CD4-positive, CD25-positive, alpha-beta regulatory T cell (primary cell): ENCODE measurements at regions not wholly inside any gene's neighbourhood (a gene's known extent, or its start where the extent isn't known, plus 50 kb on each side); places are given as distances from the start of the nearest gene placed in this dataset.

Experiments
- ATAC-seq, 2 donors: fragments of 150-1000 bp; cut with Tn5 transposase; one replicate each; pipeline ENCODE4 v1.10.0; 2021; ENCODE audit warnings: low read depth in 2 of 2, moderate number of reproducible peaks in 2 of 2, moderate library complexity in 1 of 2
- DNase-seq, 3 donors: peaks; one replicate each; pipeline versions ENCODE4 v3.0.0 to v3.0.0-alpha.2; 2012 to 2022; ENCODE audit warnings: mixed read lengths in 1 of 3
- H3K27ac ChIP-seq: one replicate; pipeline ENCODE4 v1.7.0; 2013; ENCODE audit warnings: mild to moderate bottlenecking, low read length; ENCODE audit not compliant: insufficient read depth, poor library complexity, severe bottlenecking
- H3K27me3 ChIP-seq: one replicate; pipeline ENCODE4 v1.7.0; 2013; ENCODE audit warnings: low read length; ENCODE audit not compliant: control insufficient read depth, insufficient read depth
- H3K36me3 ChIP-seq: one replicate; pipeline ENCODE4 v1.7.0; 2013; ENCODE audit warnings: mild to moderate bottlenecking, low read length, moderate library complexity; ENCODE audit not compliant: control insufficient read depth, insufficient read depth
- H3K4me1 ChIP-seq: 2 replicates; pipeline ENCODE4 v1.7.0; 2013; ENCODE audit warnings: mild to moderate bottlenecking, low read length; ENCODE audit not compliant: insufficient read depth, control insufficient read depth, poor library complexity, severe bottlenecking
- H3K4me3 ChIP-seq: one replicate; pipeline ENCODE4 v1.7.0; 2013; ENCODE audit warnings: low read depth, mild to moderate bottlenecking, low read length, moderate library complexity
- H3K9me3 ChIP-seq, 2 experiments: 1 replicate in 1 of 2; 2 replicates in 1 of 2; pipeline ENCODE4 v1.7.0; 2013; ENCODE audit warnings: low read length in 2 of 2, mild to moderate bottlenecking in 1 of 2, moderate library complexity in 1 of 2; ENCODE audit not compliant: control insufficient read depth in 2 of 2
- H3K27ac Mint-ChIP-seq, 3 donors: one replicate each; pipeline ENCODE4 v1.8.0; 2020 to 2022; ENCODE audit warnings: mild to moderate bottlenecking in 3 of 3, mixed read lengths in 3 of 3, moderate library complexity in 2 of 3
- H3K27me3 Mint-ChIP-seq: one replicate; pipeline ENCODE4 v1.8.0; 2022; ENCODE audit warnings: mild to moderate bottlenecking, mixed read lengths
- H3K36me3 Mint-ChIP-seq: one replicate; pipeline ENCODE4 v1.8.0; 2020; ENCODE audit warnings: mixed read lengths
- H3K4me1 Mint-ChIP-seq, 4 donors: one replicate each; pipeline ENCODE4 v1.8.0; 2020 to 2022; ENCODE audit warnings: mixed read lengths in 4 of 4, mild to moderate bottlenecking in 1 of 4
- H3K4me3 Mint-ChIP-seq, 4 donors: one replicate each; pipeline ENCODE4 v1.8.0; 2020 to 2022; ENCODE audit warnings: mild to moderate bottlenecking in 4 of 4, mixed read lengths in 4 of 4, moderate library complexity in 3 of 4
- H3K9me3 Mint-ChIP-seq, 7 donors: one replicate each; pipeline ENCODE4 v1.8.0; 2020 to 2022; ENCODE audit warnings: mixed read lengths in 7 of 7, mild to moderate bottlenecking in 3 of 7, moderate library complexity in 2 of 7

DNA sequence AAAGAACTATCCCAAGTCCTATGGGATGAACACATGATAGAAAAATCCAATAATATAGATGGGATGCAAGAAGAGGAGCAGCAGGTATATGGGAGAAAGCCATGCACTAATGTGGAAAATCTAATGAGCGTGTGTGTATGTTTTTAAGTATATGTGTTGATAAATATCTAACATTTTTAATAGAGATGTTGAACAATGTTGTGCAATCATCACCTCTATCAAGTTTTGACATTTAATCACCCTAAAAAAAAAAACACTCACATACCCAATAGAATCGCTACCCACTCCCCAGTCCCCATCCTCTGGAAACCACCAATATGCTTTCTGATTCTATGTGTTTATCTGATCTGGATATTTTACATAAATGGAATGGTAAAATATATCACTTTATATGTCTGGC lies 983.7 kb downstream of the SUCLG1 start:
- Mint-ChIP-seq H3K27me3 (no peaks in the 10 kb centered on the region), H3K27ac (no peak overlapping the region), H3K9me3 (peaks cover 0 to 25% (median 6%) of the 10 kb centered on the region in 7 donors), H3K4me1 (no peaks in the 10 kb centered on the region), H3K36me3 (no peaks in the 10 kb centered on the region), H3K4me3 (no peak overlapping the region)
- Histone ChIP-seq H3K27me3 (no peaks in the 10 kb centered on the region), H3K27ac (no peak overlapping the region), H3K4me1 (no peaks in the 10 kb centered on the region), H3K9me3 (peaks cover 0 to 3% of the 10 kb centered on the region in 2 experiments), H3K36me3 (no peaks in the 10 kb centered on the region), H3K4me3 (no peak overlapping the region)
- ATAC-seq = no peak
- no peak for DNase-seq

DNA sequence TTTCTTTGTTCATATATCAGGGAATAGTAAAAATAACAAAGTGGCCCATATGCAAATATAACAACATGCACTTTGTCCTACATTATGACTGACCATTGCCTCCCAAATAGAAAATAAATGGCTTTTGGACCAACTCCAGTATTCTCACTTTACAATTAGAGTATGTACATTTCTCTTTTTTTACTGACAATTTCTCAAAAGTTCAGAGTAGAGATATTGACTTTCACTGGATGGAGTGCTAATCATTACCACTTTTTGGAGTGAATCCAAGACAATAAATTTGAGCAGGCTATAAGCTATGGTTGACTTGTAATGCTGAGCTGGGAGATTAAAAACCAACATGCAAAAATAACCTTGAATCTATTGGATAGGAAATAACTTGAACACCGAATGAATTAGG lies 987.4 kb downstream of the SUCLG1 start:
- Mint-ChIP-seq H3K27me3 (no peaks in the 10 kb centered on the region), H3K4me3 (no peak overlapping the region), H3K36me3 (no peaks in the 10 kb centered on the region), H3K27ac (no peak overlapping the region), H3K9me3 (peaks cover 2 to 17% (median 4%) of the 10 kb centered on the region in 7 donors), H3K4me1 (no peaks in the 10 kb centered on the region)
- no peak overlapping the region for H3K4me3 ChIP-seq
- no peaks in the 10 kb centered on the region for H3K27me3 ChIP-seq
- no peak overlapping the region for H3K27ac ChIP-seq
- ATAC-seq (no peak), DNase-seq (no peak)
- no peaks in the 10 kb centered on the region for H3K36me3 ChIP-seq
- H3K4me1 ChIP-seq = no peaks in the 10 kb centered on the region
- H3K9me3 ChIP-seq = peaks cover 0 to 3% of the 10 kb centered on the region in 2 experiments

DNA sequence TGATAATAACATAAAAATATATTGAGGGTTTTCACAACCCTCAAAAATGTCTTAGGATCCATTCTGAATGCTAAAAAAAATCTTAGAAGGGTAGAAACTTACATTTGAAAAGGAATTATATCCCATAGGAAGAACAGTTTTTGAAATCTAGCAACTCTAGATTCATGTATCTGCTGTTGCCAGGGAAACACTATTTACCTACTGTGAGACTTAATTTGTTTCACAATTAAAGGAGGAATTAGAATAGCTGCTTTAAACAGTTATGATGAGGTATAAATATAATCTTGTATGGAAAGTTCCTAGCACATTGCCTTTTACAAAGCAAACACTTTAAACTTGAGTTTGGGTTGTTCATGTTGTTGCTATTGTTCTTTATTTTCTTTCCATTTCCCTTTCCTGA lies 988.2 kb downstream of the SUCLG1 start:
- Histone ChIP-seq H3K4me3 (no peak overlapping the region), H3K9me3 (peaks cover 0 to 3% of the 10 kb centered on the region in 2 experiments), H3K4me1 (no peaks in the 10 kb centered on the region), H3K36me3 (no peaks in the 10 kb centered on the region), H3K27ac (no peak overlapping the region), H3K27me3 (no peaks in the 10 kb centered on the region)
- no peaks in the 10 kb centered on the region for H3K27me3 Mint-ChIP-seq
- H3K4me3 Mint-ChIP-seq = no peak overlapping the region
- H3K27ac Mint-ChIP-seq = no peak overlapping the region
- no peaks in the 10 kb centered on the region for H3K4me1 Mint-ChIP-seq
- no peak for ATAC-seq
- no peaks in the 10 kb centered on the region for H3K36me3 Mint-ChIP-seq
- H3K9me3 Mint-ChIP-seq = peaks cover 0 to 12% (median 4%) of the 10 kb centered on the region in 7 donors
- no peak for DNase-seq

DNA sequence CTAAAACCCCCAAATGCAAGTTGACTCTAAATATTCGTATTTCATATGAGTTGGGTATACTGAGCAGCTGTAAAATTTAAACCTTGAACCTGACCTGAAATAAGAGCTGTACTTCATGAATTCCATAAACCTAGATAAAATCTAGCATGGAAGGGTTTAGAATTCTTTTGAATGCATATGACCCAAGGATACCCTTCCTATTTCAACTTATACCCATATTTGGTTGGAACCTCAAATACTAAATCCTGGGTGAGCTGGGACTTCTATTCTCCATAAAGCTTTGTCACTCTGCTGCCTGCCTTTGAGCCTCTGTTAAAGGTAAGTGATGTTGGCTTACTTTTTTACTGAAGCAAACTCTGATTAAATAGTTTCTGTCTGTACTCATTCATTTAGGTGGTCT lies 994.6 kb downstream of the SUCLG1 start:
- Mint-ChIP-seq H3K4me1 (no peaks in the 10 kb centered on the region), H3K4me3 (no peak overlapping the region), H3K27me3 (no peaks in the 10 kb centered on the region), H3K36me3 (no peaks in the 10 kb centered on the region), H3K27ac (no peak overlapping the region), H3K9me3 (peaks cover 0 to 6% (median 4%) of the 10 kb centered on the region in 7 donors)
- Histone ChIP-seq H3K27ac (no peak overlapping the region), H3K4me3 (no peak overlapping the region), H3K27me3 (no peaks in the 10 kb centered on the region), H3K4me1 (no peaks in the 10 kb centered on the region), H3K9me3 (no peaks in the 10 kb centered on the region), H3K36me3 (no peaks in the 10 kb centered on the region)
- DNase-seq (no peak), ATAC-seq (no peak)

DNA sequence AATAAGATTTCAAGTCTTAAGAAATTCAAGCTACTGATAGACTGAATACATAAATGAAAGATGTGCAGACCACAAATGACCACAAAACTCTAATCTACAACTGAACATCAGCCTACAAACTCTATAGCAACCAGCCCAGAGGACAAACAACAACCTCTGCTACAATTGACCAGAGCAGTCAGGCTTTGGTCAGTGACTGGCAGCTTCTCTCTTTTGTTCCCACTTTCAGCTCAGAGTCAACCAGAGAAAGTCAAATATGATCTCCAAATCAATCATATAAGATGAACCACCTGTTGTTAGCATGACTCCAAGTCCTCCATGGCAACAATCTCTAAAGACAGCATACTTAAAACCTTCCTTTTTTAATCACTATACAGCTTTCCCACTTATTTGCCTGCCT lies 996.2 kb downstream of the SUCLG1 start:
- no peak for ATAC-seq
- H3K36me3 ChIP-seq = no peaks in the 10 kb centered on the region
- no peak overlapping the region for H3K4me3 ChIP-seq
- H3K4me1 ChIP-seq = no peaks in the 10 kb centered on the region
- Mint-ChIP-seq H3K4me1 (no peaks in the 10 kb centered on the region), H3K27ac (no peak overlapping the region), H3K27me3 (no peaks in the 10 kb centered on the region), H3K4me3 (no peak overlapping the region), H3K36me3 (no peaks in the 10 kb centered on the region), H3K9me3 (peaks cover 0 to 3% (median 2%) of the 10 kb centered on the region in 7 donors)
- DNase-seq = no peak
- no peaks in the 10 kb centered on the region for H3K9me3 ChIP-seq
- no peak overlapping the region for H3K27ac ChIP-seq
- H3K27me3 ChIP-seq = no peaks in the 10 kb centered on the region

DNA sequence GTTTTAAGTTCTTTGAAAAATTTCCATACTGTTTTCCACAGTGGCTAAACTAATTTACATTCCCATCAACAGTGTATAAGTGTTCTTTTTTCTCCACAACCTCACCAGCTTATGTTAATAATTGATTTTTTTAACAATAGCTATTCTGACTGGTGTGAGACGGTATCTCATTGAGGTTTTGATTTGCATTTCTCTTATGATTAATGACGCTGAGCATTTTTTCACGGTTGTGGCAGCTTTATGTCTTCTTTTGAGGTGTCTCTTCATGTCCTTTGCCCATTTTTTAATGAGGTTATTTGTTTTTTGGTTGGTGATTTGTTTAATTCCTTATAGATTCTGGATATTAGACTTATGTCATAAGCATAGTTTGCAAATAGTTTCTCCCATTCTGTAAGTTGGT lies 997.9 kb downstream of the SUCLG1 start:
- Histone ChIP-seq H3K27me3 (no peaks in the 10 kb centered on the region), H3K36me3 (no peaks in the 10 kb centered on the region), H3K4me3 (no peak overlapping the region), H3K4me1 (no peaks in the 10 kb centered on the region), H3K9me3 (no peaks in the 10 kb centered on the region), H3K27ac (no peak overlapping the region)
- H3K4me3 Mint-ChIP-seq = no peak overlapping the region
- no peak for ATAC-seq
- H3K4me1 Mint-ChIP-seq = no peaks in the 10 kb centered on the region
- no peak for DNase-seq
- no peak overlapping the region for H3K27ac Mint-ChIP-seq
- no peaks in the 10 kb centered on the region for H3K36me3 Mint-ChIP-seq
- peaks cover 0 to 7% (median 1%) of the 10 kb centered on the region in 7 donors for H3K9me3 Mint-ChIP-seq
- no peaks in the 10 kb centered on the region for H3K27me3 Mint-ChIP-seq

DNA sequence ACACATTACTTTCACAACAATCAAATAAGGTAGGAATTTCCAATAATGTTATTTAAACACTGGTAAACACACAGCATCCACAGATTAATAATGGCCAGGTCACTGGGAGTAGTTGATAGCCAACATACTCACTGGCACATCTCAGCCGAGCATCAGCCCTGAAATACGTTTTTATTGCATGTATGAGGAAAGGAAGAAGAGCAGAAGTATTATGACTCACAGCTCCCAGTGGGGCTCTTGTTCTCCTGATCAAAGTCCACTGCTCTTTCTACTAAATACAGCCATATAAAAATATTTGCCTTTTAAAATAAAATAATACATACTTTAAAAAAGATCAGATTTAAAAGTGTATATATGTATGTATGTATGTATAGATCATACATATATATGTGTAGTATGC lies 999.6 kb downstream of the SUCLG1 start:
- no peak overlapping the region for H3K4me3 ChIP-seq
- Mint-ChIP-seq H3K27ac (no peak overlapping the region), H3K27me3 (no peaks in the 10 kb centered on the region), H3K36me3 (no peaks in the 10 kb centered on the region), H3K4me1 (no peaks in the 10 kb centered on the region), H3K4me3 (no peak overlapping the region), H3K9me3 (peaks cover 0 to 7% (median 3%) of the 10 kb centered on the region in 7 donors)
- H3K27me3 ChIP-seq = no peaks in the 10 kb centered on the region
- no peak for DNase-seq
- no peaks in the 10 kb centered on the region for H3K9me3 ChIP-seq
- H3K36me3 ChIP-seq = no peaks in the 10 kb centered on the region
- no peak for ATAC-seq
- no peak overlapping the region for H3K27ac ChIP-seq
- H3K4me1 ChIP-seq = no peaks in the 10 kb centered on the region

DNA sequence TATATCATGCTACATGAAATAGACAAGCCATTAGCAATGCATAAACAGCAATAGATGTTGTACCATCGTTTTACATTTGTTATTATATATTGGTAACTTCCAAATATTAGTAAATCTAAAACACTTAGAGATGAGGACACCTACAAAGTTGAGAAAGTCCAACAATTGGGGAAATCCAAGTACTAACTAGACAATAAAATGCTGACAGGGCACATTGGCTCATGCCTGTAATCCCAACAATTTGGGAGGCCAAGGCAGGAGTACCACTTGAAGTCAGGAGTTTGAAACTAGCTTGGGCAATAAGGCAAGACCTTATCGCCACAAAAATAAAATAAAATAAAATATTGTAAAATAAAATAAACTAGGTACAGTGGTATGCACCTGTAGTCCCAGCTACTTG lies 1023.1 kb downstream of the SUCLG1 start:
- H3K27me3 ChIP-seq = no peaks in the 10 kb centered on the region
- H3K27me3 Mint-ChIP-seq = no peaks in the 10 kb centered on the region
- no peaks in the 10 kb centered on the region for H3K4me1 ChIP-seq
- no peaks in the 10 kb centered on the region for H3K36me3 Mint-ChIP-seq
- H3K9me3 ChIP-seq = no peaks in the 10 kb centered on the region
- H3K4me3 ChIP-seq = no peak overlapping the region
- no peak overlapping the region for H3K4me3 Mint-ChIP-seq
- no peak overlapping the region for H3K27ac Mint-ChIP-seq
- ATAC-seq (no peak), DNase-seq (no peak)
- H3K36me3 ChIP-seq = no peaks in the 10 kb centered on the region
- H3K9me3 Mint-ChIP-seq = peaks cover 0 to 14% (median 5%) of the 10 kb centered on the region in 7 donors
- no peaks in the 10 kb centered on the region for H3K4me1 Mint-ChIP-seq
- H3K27ac ChIP-seq = no peak overlapping the region
